Loucy (cell line): ENCODE measurements at regions not wholly inside any gene's neighbourhood (a gene's known extent, or its start where the extent isn't known, plus 50 kb on each side); places are given as distances from the start of the nearest gene placed in this dataset.

ENCODE experiments used
- H2AFZ ChIP-seq: fragments of 200-600 bp; sonication (generic); 2 replicates; pipeline ENCODE4 v1.6.0; 2016; ENCODE audit warnings: antibody characterized with exemption, mild to moderate bottlenecking, low read length, moderate library complexity
- H3F3A ChIP-seq: fragments of 200-600 bp; 2 replicates; pipeline ENCODE4 v1.6.0; 2016; ENCODE audit warnings: antibody characterized with exemption, low read depth, mild to moderate bottlenecking
- H3K27me3 ChIP-seq: fragments of 200-600 bp; sonication (generic); 2 replicates; pipeline ENCODE4 v1.6.1; 2014; ENCODE audit warnings: low read length, mild to moderate bottlenecking; ENCODE audit not compliant: insufficient read depth, poor library complexity, severe bottlenecking
- H3K36me3 ChIP-seq: fragments of 200-600 bp; sonication (generic); 2 replicates; pipeline ENCODE4 v1.6.1; 2016; ENCODE audit warnings: low read length; ENCODE audit not compliant: insufficient read depth
- H3K4me1 ChIP-seq: fragments of 200-600 bp; sonication (generic); 2 replicates; pipeline ENCODE4 v1.5.1; 2014; ENCODE audit warnings: low read length, mild to moderate bottlenecking; ENCODE audit not compliant: insufficient read depth, poor library complexity, severe bottlenecking
- H3K4me2 ChIP-seq: fragments of 200-600 bp; sonication (generic); 2 replicates; pipeline ENCODE4 v1.6.0; 2014; ENCODE audit warnings: antibody characterized with exemption, low read length, low read depth, mild to moderate bottlenecking; ENCODE audit not compliant: poor library complexity, severe bottlenecking
- H3K4me3 ChIP-seq: fragments of 200-600 bp; sonication (generic); 2 replicates; pipeline ENCODE4 v1.5.1; 2014; ENCODE audit warnings: low read length, mild to moderate bottlenecking, mixed read lengths; ENCODE audit not compliant: poor library complexity, severe bottlenecking
- H3K79me2 ChIP-seq: fragments of 200-600 bp; sonication (generic); 2 replicates; pipeline ENCODE4 v1.6.1; 2014; ENCODE audit warnings: low read length; ENCODE audit not compliant: insufficient read depth
- H3K9ac ChIP-seq: fragments of 200-600 bp; sonication (generic); 2 replicates; pipeline ENCODE4 v1.6.0; 2014; ENCODE audit warnings: mild to moderate bottlenecking, low read depth, low read length, moderate library complexity; ENCODE audit not compliant: poor library complexity, severe bottlenecking
- H3K9me2 ChIP-seq: fragments of 200-600 bp; sonication (generic); replicated peaks from 2 replicates; pipeline ENCODE4 v1.6.1; 2016; ENCODE audit warnings: low read depth, low read length, mixed read lengths
- H3K9me3 ChIP-seq: fragments of 200-600 bp; sonication (generic); 2 replicates; pipeline ENCODE4 v1.6.1; 2014; ENCODE audit warnings: mild to moderate bottlenecking, antibody characterized with exemption, low read length, low read depth; ENCODE audit not compliant: insufficient read depth
- H4K20me1 ChIP-seq: fragments of 200-600 bp; sonication (generic); 2 replicates; pipeline ENCODE4 v1.6.0; 2014; ENCODE audit warnings: antibody characterized with exemption, low read length, mild to moderate bottlenecking; ENCODE audit not compliant: insufficient read depth, poor library complexity, severe bottlenecking
- EZH2phosphoT487 ChIP-seq: fragments of 200-600 bp; IDR thresholded peaks from 2 replicates; pipeline ENCODE4 v1.6.1; 2018; ENCODE audit warnings: antibody characterized with exemption, mild to moderate bottlenecking, moderate library complexity, borderline replicate concordance
- TF ChIP-seq, protein P1 (sequence below): fragments of 200-600 bp; sonication (generic); conservative IDR thresholded peaks from 2 replicates; pipeline ENCODE4 v1.5.1; 2014; ENCODE audit warnings: mild to moderate bottlenecking, antibody characterized with exemption, low read length

DNA sequence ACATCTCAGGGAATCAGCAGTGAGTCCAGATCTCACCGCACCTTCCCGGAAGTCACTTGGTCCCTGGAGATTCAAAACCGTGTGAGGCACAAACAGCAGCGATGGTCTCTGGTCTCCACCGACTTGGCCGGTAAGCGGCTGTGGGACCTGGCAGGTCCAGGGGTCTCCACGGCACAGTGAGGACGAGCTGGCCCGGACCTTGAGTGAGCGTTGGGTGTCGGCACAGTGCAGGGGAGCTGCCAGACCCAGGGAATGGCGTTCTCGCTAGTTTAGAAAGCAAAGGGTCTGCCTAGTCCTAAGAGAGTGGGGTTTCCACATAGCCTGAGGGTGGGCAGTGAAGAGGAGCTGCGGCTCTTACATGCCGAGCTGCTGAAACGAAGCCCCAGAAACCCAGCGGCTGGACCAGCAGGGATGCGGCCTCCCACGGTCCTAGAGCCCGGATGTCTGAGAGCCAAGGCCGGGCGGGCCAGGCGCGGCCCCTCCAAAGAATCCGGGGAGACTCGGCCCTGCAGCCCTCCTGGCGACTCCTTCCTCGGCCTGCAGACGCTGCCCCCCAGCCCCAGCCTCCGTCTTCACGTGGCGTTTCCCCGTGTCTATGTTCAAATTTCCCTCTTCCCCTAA is 185.0 kb downstream of the ERMARD start:
- H3F3A ChIP-seq = no peaks in the 10 kb centered on the region
- H4K20me1 ChIP-seq = no peaks in the 10 kb centered on the region
- no peaks in the 10 kb centered on the region for H3K4me1 ChIP-seq
- no peak overlapping the region for H3K9ac ChIP-seq
- H3K4me2 ChIP-seq = no peak overlapping the region
- H3K79me2 ChIP-seq = no peaks in the 10 kb centered on the region
- no peaks in the 10 kb centered on the region for H3K9me2 ChIP-seq
- H3K9me3 ChIP-seq = peaks cover 32% of the 10 kb centered on the region; the same call in 1 of the 2 replicates
- no peak overlapping the region for H2AFZ ChIP-seq
- no peaks in the 10 kb centered on the region for H3K36me3 ChIP-seq
- H3K27me3 ChIP-seq = no peaks in the 10 kb centered on the region
- no peak overlapping the region for H3K4me3 ChIP-seq
- TF ChIP-seq, protein P1, sequence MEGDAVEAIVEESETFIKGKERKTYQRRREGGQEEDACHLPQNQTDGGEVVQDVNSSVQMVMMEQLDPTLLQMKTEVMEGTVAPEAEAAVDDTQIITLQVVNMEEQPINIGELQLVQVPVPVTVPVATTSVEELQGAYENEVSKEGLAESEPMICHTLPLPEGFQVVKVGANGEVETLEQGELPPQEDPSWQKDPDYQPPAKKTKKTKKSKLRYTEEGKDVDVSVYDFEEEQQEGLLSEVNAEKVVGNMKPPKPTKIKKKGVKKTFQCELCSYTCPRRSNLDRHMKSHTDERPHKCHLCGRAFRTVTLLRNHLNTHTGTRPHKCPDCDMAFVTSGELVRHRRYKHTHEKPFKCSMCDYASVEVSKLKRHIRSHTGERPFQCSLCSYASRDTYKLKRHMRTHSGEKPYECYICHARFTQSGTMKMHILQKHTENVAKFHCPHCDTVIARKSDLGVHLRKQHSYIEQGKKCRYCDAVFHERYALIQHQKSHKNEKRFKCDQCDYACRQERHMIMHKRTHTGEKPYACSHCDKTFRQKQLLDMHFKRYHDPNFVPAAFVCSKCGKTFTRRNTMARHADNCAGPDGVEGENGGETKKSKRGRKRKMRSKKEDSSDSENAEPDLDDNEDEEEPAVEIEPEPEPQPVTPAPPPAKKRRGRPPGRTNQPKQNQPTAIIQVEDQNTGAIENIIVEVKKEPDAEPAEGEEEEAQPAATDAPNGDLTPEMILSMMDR = no peak
- no peak for TF ChIP-seq EZH2phosphoT487

DNA sequence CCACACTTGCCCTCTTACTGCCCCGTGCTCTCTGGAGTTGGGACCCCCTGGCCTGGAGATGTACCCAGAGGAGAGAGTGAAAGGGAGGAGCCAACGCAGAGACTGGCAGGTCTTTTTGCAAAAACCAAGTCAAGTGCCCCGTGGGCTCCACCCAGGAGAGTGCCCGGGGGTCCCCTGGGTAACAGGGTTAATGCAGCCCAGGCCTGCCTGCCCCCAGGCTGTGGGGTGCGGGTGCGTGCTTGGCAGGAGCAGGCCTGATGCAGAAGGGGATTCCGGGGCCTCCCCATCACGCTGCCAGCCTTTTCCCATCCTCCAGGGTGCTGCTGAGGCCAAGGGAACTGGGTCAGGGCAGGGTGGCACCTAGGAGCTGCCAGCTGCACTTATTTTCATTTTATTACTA is 184.4 kb downstream of the ERMARD start:
- Histone ChIP-seq H3K9me2 (no peaks in the 10 kb centered on the region), H3K4me2 (no peak overlapping the region), H3K79me2 (no peaks in the 10 kb centered on the region), H2AFZ (no peak overlapping the region), H3K4me1 (no peaks in the 10 kb centered on the region), H3F3A (no peaks in the 10 kb centered on the region), H3K9ac (no peak overlapping the region), H3K27me3 (no peaks in the 10 kb centered on the region), H3K4me3 (no peak overlapping the region), H4K20me1 (no peaks in the 10 kb centered on the region), H3K9me3 (peaks cover 32% of the 10 kb centered on the region; the same call in 1 of the 2 replicates), H3K36me3 (no peaks in the 10 kb centered on the region)
- TF ChIP-seq, protein P1 = no peak
- no peak for TF ChIP-seq EZH2phosphoT487

DNA sequence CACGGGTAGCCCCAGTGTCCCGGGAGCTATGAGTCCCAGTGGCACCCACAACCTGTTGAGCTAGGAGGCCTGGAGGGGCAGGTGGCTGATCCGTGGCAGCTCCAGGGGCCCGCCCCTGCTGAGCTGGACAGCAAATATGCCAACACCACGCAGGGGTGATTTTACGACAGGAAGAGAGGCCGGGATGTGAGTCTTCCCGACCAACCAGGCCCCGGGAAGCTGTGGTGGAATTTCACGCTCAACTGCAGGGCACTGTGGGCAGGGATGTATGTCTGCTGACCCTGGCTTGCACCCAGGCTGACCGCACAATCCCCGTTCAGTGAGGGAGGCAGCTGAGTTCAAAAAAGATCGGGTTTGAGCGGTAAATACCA is 183.9 kb downstream of the ERMARD start:
- H3K27me3 ChIP-seq = no peaks in the 10 kb centered on the region
- H3K36me3 ChIP-seq = no peaks in the 10 kb centered on the region
- no peak overlapping the region for H2AFZ ChIP-seq
- H3K4me1 ChIP-seq = no peaks in the 10 kb centered on the region
- no peaks in the 10 kb centered on the region for H3K9me2 ChIP-seq
- H3K9ac ChIP-seq = no peak overlapping the region
- no peaks in the 10 kb centered on the region for H3K79me2 ChIP-seq
- no peaks in the 10 kb centered on the region for H3F3A ChIP-seq
- no peak overlapping the region for H3K4me3 ChIP-seq
- no peaks in the 10 kb centered on the region for H4K20me1 ChIP-seq
- H3K4me2 ChIP-seq = no peak overlapping the region
- TF ChIP-seq, protein P1 = no peak
- TF ChIP-seq EZH2phosphoT487 = no peak
- H3K9me3 ChIP-seq = peaks cover 32% of the 10 kb centered on the region; the same call in 1 of the 2 replicates
